Astrocyte of the cerebellum (primary cell): ENCODE measurements at regions not wholly inside any gene's neighbourhood (a gene's known extent, or its start where the extent isn't known, plus 50 kb on each side); places are given as distances from the start of the nearest gene placed in this dataset.
A peak's percentile ranks its signal among the peaks of the same experiment; 100 is the strongest.
"Not testable (repeated sequence)": the region's sequence is repeated elsewhere in the genome, so short reads cannot be mapped to it uniquely, and the experiment has no call there.

Experiments
- DNase-seq: peaks from one replicate; pipeline ENCODE4 v3.0.0-alpha.2; 2011; ENCODE audit warnings: low read depth
- H3K4me3 ChIP-seq: 2 replicates; pipeline ENCODE4 v1.5.1; 2011; ENCODE audit warnings: mild to moderate bottlenecking, low read depth, low read length, moderate library complexity
- CTCF ChIP-seq: IDR thresholded peaks from 2 replicates; pipeline ENCODE4 v1.5.1; 2012; ENCODE audit warnings: low read length, low read depth, moderate library complexity, mild to moderate bottlenecking; ENCODE audit errors: missing control alignments
- in situ Hi-C: cut with HindIII; loops from 2 replicates; pipeline ENCODE4 v1.10.0; 2017; ENCODE audit warnings: low sequenced_read_pairs

DNA sequence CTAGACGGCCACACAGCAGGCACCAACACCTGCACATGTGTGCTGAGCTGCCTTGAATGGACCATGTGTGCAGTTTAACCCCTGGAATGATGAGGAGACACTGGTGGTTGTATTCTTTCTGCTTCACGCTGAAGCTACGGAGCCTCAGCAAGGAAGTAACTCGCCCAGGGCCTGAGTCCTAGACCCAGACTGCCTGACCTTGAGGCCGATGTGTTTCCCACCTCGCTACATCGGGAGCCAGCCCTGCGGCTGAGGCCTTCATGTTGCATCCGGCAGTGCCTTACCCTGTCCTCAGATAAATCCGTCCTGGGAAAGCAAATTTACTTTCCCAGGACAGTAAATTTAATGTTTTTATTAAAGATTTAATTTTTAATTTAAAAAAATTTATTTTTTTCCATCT, 110.0 kb upstream of the MTHFD1L start:
- no peak for TF ChIP-seq CTCF
- no peak overlapping the region for H3K4me3 ChIP-seq
- in situ Hi-C loops, result no loop called here
- no peak for DNase-seq

DNA sequence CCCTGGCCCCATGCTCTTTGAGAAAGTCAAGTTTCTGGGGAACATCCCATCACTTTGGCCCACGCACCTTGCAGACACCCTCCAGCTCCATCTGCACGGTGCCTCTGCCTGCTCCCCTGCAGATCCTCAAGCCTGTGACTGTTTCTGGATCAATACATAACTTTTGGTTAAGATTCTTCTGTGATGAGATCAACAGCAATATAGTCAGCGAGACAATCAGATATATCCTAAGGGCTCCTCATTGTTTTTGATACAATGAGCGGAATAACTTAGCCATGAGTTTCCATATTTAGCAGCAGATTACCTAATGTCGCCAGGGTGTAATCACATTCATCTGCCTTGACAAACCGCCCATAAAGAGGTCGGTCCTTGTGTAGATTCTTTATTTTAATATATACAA, 109.3 kb upstream of the MTHFD1L start:
- no peak for TF ChIP-seq CTCF
- in situ Hi-C loops, result no loop called here
- no peak for DNase-seq
- no peak overlapping the region for H3K4me3 ChIP-seq

DNA sequence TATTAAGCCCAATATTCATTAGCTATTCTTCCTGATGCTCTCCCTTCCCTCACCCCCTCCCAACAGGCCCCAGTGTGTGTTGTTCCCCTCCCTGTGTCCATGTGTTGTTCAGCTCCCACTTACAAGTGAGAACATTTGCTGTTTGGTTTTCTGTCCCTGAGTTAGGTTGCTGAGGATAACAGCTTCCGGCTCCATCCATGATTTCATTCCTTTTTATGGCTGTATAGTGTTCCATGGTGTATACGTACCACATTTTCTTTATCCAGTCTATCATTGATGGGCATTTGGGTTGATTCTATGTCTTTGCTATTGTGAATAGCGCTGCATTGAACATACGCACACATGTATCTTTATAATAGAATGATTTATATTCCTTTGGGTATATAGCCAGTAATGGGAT, 107.7 kb upstream of the MTHFD1L start:
- not testable (repeated sequence) for DNase-seq

DNA sequence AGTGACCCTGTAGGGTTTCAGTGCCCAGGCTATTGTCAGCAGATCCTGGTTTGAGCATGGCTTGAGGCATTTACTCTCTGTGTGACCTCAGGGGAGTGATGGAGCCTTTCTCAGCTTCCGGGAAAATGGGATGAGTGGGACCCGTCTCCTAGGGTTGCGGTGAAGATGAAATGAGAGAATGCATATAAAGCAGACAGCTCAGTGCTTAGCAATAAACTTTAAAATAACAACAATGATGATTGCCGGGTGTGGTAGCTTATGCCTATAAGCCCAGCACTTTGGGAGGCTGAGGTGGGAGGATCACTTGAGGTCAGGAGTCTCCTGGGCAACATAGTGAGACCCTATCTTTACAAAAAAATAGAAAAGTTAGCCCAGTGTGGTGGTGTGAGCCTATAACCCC, 106.0 kb upstream of the MTHFD1L start:
- no peak for TF ChIP-seq CTCF
- DNase-seq, result no peak
- H3K4me3 ChIP-seq, result no peak overlapping the region
- in situ Hi-C loops, result no loop called here

More for the DNA sequence above, 107.7 kb upstream of the MTHFD1L start:
- H3K4me3 ChIP-seq, in situ Hi-C loops: not testable (repeated sequence)

- DNase-seq, result peak; percentile 49
- TF ChIP-seq CTCF, result no peak
- H3K4me3 ChIP-seq, result no peak overlapping the region
- in situ Hi-C loops, result no loop called here
Measured at GRCh38 chr6:150761771-150762170, 103.7 kb upstream of the MTHFD1L start.

- TF ChIP-seq CTCF, result no peak
- H3K4me3 ChIP-seq, result no peak overlapping the region
- no peak for DNase-seq
- in situ Hi-C loops, result loop anchor here (5.0 kb wide), 1 partner anchor 102 kb away; no protein-coding TSS in a partner anchor
Measured at GRCh38 chr6:150764334-150765066, 101.0 kb upstream of the MTHFD1L start.

DNA sequence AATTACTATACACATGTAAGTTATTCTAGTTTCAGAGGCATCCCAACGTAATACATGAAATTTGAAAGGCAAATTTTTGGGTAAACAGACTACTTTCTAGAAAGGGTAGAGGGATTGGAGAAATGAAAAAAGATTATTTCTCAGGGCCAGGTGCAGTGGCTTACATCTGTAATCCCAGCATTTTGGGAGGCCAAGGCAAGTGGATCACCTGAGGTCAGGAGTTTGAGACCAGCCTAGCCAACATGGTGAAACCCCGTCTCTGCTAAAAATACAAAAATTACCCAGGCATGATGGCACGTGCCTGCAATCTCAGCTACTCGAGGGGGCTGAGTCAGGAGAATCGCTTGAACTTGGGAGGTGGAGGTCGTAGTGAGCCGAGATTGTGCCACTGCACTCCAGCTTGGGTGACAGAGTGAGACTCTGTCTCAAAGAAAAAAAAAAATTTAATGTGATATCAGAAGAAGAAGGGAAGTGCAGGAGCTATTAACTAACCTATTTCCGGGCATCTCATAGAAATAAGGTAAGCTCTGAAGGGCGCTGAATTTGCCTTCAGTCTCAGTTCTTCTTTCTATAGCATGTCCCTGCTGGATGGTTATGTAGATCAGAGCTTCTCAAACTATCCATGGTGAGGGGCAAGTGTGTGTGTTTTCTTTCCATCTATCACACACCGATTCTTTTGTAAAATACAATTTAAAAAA, 100.3 kb upstream of the MTHFD1L start:
- in situ Hi-C loops, result loop anchor here (5.0 kb wide), 1 partner anchor 103 kb away; no protein-coding TSS in a partner anchor
- no peak for DNase-seq
- TF ChIP-seq CTCF, result no peak
- H3K4me3 ChIP-seq, result no peak overlapping the region
